ENCODE measurements at regions not wholly inside any gene's neighbourhood (a gene's known extent, or its start where the extent isn't known, plus 50 kb on each side); places are given as distances from the start of the nearest gene placed in this dataset.

DNA sequence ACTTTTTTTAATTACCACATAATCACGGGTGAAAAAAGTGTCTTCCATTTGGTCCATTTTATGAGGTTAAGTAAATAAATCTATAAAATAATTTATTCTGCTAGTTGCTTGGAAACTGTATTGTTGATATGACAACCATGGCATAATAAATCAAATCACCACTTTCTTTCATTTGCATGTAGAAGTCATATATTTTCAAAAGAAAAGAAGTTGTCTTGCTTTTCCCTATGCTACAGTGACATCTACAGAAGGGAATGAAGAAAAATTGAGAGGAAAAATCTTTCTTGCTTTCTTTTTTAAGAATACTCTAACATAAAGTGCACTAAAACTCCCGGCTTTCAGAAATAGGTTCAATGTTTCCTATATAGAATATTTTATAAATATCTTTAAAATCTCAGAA, 228.5 kb downstream of the ZBBX start:
- TF ChIP-seq, protein P1, sequence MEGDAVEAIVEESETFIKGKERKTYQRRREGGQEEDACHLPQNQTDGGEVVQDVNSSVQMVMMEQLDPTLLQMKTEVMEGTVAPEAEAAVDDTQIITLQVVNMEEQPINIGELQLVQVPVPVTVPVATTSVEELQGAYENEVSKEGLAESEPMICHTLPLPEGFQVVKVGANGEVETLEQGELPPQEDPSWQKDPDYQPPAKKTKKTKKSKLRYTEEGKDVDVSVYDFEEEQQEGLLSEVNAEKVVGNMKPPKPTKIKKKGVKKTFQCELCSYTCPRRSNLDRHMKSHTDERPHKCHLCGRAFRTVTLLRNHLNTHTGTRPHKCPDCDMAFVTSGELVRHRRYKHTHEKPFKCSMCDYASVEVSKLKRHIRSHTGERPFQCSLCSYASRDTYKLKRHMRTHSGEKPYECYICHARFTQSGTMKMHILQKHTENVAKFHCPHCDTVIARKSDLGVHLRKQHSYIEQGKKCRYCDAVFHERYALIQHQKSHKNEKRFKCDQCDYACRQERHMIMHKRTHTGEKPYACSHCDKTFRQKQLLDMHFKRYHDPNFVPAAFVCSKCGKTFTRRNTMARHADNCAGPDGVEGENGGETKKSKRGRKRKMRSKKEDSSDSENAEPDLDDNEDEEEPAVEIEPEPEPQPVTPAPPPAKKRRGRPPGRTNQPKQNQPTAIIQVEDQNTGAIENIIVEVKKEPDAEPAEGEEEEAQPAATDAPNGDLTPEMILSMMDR (conservative IDR thresholded peaks at IDR 0.05; ENCODE audit: low read depth, low read length) = no peak; the same call in 1 of the 2 replicates
- no peak for TF ChIP-seq EZH2 (IDR thresholded peaks at IDR 0.05; ENCODE audit: borderline replicate concordance, low read depth, low read length, poor library complexity, severe bottlenecking)

All from A673 (cell line).